ENCODE measurements at regions not wholly inside any gene's neighbourhood (a gene's known extent, or its start where the extent isn't known, plus 50 kb on each side); places are given as distances from the start of the nearest gene placed in this dataset.
"Not testable (repeated sequence)": the region's sequence is repeated elsewhere in the genome, so short reads cannot be mapped to it uniquely, and the experiment has no call there.

DNA sequence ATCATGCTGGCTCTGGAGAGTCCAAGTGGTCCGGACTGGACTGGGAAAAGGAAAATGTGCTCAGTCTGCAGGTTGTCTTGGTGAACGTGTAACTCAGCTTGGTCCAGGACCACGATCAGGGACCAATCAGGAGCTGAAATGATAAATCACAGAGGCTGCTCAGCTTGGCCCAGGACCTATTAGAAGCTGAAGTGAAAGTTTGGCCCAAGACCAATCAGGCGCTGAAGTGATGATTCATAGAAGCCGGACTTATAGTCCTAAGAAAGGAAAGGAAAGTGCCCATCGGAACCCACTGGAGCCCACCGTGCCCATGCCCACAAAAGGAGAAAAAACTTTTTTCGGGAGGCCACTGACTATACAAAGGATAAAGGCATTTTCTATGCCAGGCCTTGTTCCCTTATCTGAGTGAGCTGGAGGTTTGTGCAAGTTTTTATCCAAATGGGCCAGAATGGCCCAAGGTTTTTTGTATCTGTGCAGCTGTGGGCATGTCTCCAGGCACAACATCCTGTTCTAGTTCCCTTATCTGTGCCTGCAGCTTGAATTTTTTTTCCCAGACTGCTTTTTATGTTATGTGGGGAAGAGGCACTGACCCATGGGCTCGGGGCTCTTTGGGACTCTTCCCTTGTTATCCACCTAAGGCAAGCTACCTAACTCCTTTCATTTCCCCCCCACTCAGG lies 194.4 kb downstream of the FAM133A start:
- intact Hi-C loops (cut with micrococcal nuclease; ENCODE audit: unreplicated experiment) = no loop called here
- BruUV-seq (replicated peaks) = no TSS peak
- Mint-ChIP-seq H3K36me3 (ENCODE audit: insufficient read depth, unreplicated experiment) (no peaks in the 10 kb centered on the region), H3K9me3 (ENCODE audit: low read depth, unreplicated experiment) (peaks cover 2% of the 10 kb centered on the region), H3K4me1 (ENCODE audit: low read depth, unreplicated experiment) (no peaks in the 10 kb centered on the region), H3K27ac (ENCODE audit: unreplicated experiment) (no peak overlapping the region), H3K27me3 (ENCODE audit: unreplicated experiment) (no peaks in the 10 kb centered on the region), H3K4me3 (ENCODE audit: low read depth, unreplicated experiment) (no peak overlapping the region)
- CTCF ChIA-PET = no interaction called here
- no peak for DNase-seq
- TF ChIP-seq, protein P1, sequence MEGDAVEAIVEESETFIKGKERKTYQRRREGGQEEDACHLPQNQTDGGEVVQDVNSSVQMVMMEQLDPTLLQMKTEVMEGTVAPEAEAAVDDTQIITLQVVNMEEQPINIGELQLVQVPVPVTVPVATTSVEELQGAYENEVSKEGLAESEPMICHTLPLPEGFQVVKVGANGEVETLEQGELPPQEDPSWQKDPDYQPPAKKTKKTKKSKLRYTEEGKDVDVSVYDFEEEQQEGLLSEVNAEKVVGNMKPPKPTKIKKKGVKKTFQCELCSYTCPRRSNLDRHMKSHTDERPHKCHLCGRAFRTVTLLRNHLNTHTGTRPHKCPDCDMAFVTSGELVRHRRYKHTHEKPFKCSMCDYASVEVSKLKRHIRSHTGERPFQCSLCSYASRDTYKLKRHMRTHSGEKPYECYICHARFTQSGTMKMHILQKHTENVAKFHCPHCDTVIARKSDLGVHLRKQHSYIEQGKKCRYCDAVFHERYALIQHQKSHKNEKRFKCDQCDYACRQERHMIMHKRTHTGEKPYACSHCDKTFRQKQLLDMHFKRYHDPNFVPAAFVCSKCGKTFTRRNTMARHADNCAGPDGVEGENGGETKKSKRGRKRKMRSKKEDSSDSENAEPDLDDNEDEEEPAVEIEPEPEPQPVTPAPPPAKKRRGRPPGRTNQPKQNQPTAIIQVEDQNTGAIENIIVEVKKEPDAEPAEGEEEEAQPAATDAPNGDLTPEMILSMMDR (IDR thresholded peaks at IDR 0.05; ENCODE audit: unreplicated experiment) = no peak

DNA sequence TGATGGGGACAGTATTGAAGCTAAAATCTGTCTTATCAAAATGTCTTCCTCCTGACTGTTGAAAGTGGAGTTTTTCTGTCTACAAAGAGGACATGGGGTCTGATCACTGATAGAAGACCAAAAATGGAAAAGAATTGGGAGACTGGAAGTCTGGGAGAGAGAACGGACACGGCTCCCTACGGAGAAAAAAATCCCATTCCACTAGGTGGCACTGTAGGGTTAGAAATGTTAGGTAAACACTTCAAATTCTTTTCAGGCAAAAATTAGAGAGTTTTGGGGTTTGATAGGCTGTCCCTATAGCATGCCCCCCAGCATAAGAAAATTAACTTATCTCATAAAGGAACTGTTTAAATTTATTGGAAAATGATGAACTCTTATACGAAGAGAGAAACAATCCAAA lies 200.5 kb downstream of the FAM133A start:
- no TSS peak for BruUV-seq (replicated peaks)
- CTCF ChIA-PET = no interaction called here
- peak; percentile 12 for DNase-seq
- Mint-ChIP-seq H3K9me3 (ENCODE audit: low read depth, unreplicated experiment) (peaks cover 9% of the 10 kb centered on the region), H3K36me3 (ENCODE audit: insufficient read depth, unreplicated experiment) (no peaks in the 10 kb centered on the region), H3K27me3 (ENCODE audit: unreplicated experiment) (no peaks in the 10 kb centered on the region), H3K27ac (ENCODE audit: unreplicated experiment) (no peak overlapping the region), H3K4me3 (ENCODE audit: low read depth, unreplicated experiment) (no peak overlapping the region), H3K4me1 (ENCODE audit: low read depth, unreplicated experiment) (no peaks in the 10 kb centered on the region)
- TF ChIP-seq, protein P1 (IDR thresholded peaks at IDR 0.05; ENCODE audit: unreplicated experiment) = no peak
- intact Hi-C loops (cut with micrococcal nuclease; ENCODE audit: unreplicated experiment) = no loop called here

DNA sequence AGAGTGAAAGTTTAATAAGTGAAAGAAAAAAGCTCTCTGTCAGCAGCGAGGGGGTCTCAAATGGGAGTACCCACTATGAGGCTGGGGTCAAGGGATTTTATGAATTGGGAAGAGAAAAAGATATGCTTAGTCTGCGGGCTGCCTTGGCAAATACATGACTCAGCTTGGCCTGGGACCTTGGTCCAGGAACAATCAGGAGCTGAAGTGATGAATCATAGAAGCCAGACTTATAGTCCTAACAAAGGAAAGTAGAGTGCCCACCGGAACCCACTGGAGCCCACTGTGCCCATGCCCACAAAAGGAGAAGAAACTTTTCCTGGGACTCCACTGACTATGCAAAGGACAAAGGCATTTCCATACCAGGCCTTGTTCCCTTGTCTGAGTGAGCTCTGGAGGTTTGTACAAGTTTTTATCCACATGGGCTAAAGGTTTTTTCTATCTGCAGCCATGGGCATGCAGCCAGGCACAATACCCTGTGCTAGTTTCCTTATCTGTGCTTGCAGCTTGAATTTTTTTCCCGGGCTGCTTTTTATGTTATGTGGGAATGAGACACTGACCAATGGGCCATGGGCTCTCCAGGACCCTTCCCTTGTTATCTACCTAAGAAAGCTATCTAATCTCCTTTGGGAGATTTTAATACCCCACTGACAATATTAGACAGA lies 201.7 kb downstream of the FAM133A start:
- Mint-ChIP-seq H3K27ac (ENCODE audit: unreplicated experiment) (no peak overlapping the region), H3K36me3 (ENCODE audit: insufficient read depth, unreplicated experiment) (no peaks in the 10 kb centered on the region), H3K4me3 (ENCODE audit: low read depth, unreplicated experiment) (no peak overlapping the region), H3K27me3 (ENCODE audit: unreplicated experiment) (no peaks in the 10 kb centered on the region), H3K9me3 (ENCODE audit: low read depth, unreplicated experiment) (peaks cover 12% of the 10 kb centered on the region), H3K4me1 (ENCODE audit: low read depth, unreplicated experiment) (no peaks in the 10 kb centered on the region)
- TF ChIP-seq, protein P1 (IDR thresholded peaks at IDR 0.05; ENCODE audit: unreplicated experiment) = no peak
- no TSS peak for BruUV-seq (replicated peaks)
- DNase-seq = no peak
- intact Hi-C loops (cut with micrococcal nuclease; ENCODE audit: unreplicated experiment) = no loop called here
- CTCF ChIA-PET = no interaction called here

DNA sequence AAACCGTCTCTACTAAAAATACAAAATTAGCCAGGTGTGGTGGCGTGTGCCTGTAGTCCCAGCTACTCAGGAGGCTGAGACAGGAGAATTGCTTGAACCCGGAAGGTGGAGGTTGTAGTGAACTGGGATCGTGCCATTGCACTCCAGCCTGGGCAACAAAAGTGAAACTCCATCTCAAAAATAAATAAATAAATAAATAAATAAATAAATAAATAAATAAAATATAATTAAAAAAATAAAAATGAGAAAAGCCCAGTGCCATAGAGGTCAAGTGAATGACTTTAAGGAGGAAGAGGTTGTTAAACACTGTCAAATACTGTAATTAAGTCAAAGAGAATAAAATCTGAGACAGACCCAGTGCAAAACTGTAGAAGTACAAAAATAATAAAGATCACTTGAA lies 247.0 kb downstream of the FAM133A start:
- H3K36me3 Mint-ChIP-seq (ENCODE audit: insufficient read depth, unreplicated experiment); H3K9me3 Mint-ChIP-seq (ENCODE audit: low read depth, unreplicated experiment); CTCF ChIA-PET; H3K27me3 Mint-ChIP-seq (ENCODE audit: unreplicated experiment); H3K27ac Mint-ChIP-seq (ENCODE audit: unreplicated experiment); H3K4me1 Mint-ChIP-seq (ENCODE audit: low read depth, unreplicated experiment); DNase-seq; BruUV-seq (replicated peaks); intact Hi-C loops (cut with micrococcal nuclease; ENCODE audit: unreplicated experiment); H3K4me3 Mint-ChIP-seq (ENCODE audit: low read depth, unreplicated experiment): not testable (repeated sequence)
